Psoas muscle (tissue), 7 donors: ENCODE measurements at regions not wholly inside any gene's neighbourhood (a gene's known extent, or its start where the extent isn't known, plus 50 kb on each side); places are given as distances from the start of the nearest gene placed in this dataset.

Experiments used
- ATAC-seq, 4 donors: fragments of 200-7000 bp; cut with Tn5 transposase; one replicate each; pipeline ENCODE4 v1.9.1; 2020; ENCODE audit warnings: moderate library complexity in 3 of 4, mild to moderate bottlenecking in 2 of 4
- DNase-seq, 2 donors: peaks; one replicate each; pipeline ENCODE4 v3.0.0-alpha.2; 2020
- H3K27ac ChIP-seq: fragments of 200-600 bp; one replicate; pipeline ENCODE4 v1.8.0; 2022
- H3K27me3 ChIP-seq, 3 donors: fragments of 200-600 bp in 1 of 3; one replicate each; pipeline versions ENCODE4 v1.6.1 to v1.8.0; 2013 to 2022; ENCODE audit warnings: low read length in 2 of 3, mild to moderate bottlenecking in 2 of 3, moderate library complexity in 1 of 3; ENCODE audit not compliant: insufficient read depth in 3 of 3
- H3K36me3 ChIP-seq, 2 donors: fragments of 200-600 bp in 1 of 2; one replicate each; pipeline versions ENCODE4 v1.6.1 to v1.8.0; 2013 to 2022; ENCODE audit warnings: low read depth in 1 of 2, mild to moderate bottlenecking in 1 of 2, moderate library complexity in 1 of 2; ENCODE audit not compliant: insufficient read depth in 1 of 2
- H3K4me1 ChIP-seq: fragments of 200-600 bp; one replicate; pipeline ENCODE4 v1.8.0; 2022
- H3K4me3 ChIP-seq: fragments of 200-600 bp; one replicate; pipeline ENCODE4 v1.8.0; 2022; ENCODE audit warnings: mild to moderate bottlenecking
- H3K9me3 ChIP-seq: fragments of 200-600 bp; one replicate; pipeline ENCODE4 v1.8.0; 2022
- WGBS, 3 donors: extraction: QIAGEN DNeasy Blood & Tissue Kit; methylation state at CpG; one replicate each; pipeline versions ENCODE4 v1.1.6 to v1.1.7; 2013; 5-methylcytosine and 5-hydroxymethylcytosine counted together
- intact Hi-C, 2 donors: fragments of 100-400 bp; cut with DNase I; formaldehyde crosslinking; loops; one replicate each; pipeline versions ENCODE4 v1.11.0 to v1.14.2; 2022
- TF ChIP-seq, protein P1 (sequence below): fragments of 200-600 bp; IDR thresholded peaks from one replicate; pipeline ENCODE4 v1.8.0; 2022; ENCODE audit warnings: antibody characterized with exemption
- donor health status: healthy with polysubstance abuse.
- donor health status: DM: no; HTN: no; CAD: no; lungs with moderate emphysema.
- donor health status: Bipolar disorder and iron deficiency.
- donor health status: healthy.
- donor health status: DM: yes; HTN: yes; CAD: no.
- donor health status: DM: no; HTN: no; CAD: no.
- donor health status: DM: yes; HTN: yes; CAD: no.

DNA sequence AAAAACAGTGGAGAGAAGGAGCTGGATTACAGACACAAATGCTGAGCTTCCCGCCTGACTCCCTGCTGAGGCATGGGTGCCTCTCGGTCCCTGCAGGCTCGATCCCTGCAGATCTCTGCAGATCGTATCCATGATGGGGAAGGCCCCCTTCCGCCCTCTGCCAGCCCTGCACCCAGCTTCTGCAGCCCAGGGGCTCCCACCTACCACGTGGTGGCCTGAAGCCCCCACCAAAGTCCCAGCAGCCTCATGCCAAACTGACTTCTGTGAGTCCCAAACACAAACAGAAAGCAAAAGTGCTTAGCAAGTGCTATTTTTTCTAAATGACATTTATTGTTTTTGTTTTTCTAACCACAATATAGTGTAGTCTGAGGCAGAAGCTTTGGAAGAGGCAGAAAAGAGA, 127.1 kb upstream of the CHST15 start:
- TF ChIP-seq, protein P1, sequence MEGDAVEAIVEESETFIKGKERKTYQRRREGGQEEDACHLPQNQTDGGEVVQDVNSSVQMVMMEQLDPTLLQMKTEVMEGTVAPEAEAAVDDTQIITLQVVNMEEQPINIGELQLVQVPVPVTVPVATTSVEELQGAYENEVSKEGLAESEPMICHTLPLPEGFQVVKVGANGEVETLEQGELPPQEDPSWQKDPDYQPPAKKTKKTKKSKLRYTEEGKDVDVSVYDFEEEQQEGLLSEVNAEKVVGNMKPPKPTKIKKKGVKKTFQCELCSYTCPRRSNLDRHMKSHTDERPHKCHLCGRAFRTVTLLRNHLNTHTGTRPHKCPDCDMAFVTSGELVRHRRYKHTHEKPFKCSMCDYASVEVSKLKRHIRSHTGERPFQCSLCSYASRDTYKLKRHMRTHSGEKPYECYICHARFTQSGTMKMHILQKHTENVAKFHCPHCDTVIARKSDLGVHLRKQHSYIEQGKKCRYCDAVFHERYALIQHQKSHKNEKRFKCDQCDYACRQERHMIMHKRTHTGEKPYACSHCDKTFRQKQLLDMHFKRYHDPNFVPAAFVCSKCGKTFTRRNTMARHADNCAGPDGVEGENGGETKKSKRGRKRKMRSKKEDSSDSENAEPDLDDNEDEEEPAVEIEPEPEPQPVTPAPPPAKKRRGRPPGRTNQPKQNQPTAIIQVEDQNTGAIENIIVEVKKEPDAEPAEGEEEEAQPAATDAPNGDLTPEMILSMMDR = no peak
- WGBS, 3 donors = 59 to 63% (median 61%) methylated on average over 6 of the region's 6 CpGs
- Histone ChIP-seq H3K27ac (no peak overlapping the region), H3K36me3 (no peaks in the 10 kb centered on the region), H3K9me3 (no peaks in the 10 kb centered on the region), H3K27me3 (no peaks in the 10 kb centered on the region), H3K4me3 (no peak overlapping the region), H3K4me1 (no peaks in the 10 kb centered on the region)
- ATAC-seq (no peak), DNase-seq (peak in 1 of 2 donors; percentile 44)
- intact Hi-C loops = no loop called here

DNA sequence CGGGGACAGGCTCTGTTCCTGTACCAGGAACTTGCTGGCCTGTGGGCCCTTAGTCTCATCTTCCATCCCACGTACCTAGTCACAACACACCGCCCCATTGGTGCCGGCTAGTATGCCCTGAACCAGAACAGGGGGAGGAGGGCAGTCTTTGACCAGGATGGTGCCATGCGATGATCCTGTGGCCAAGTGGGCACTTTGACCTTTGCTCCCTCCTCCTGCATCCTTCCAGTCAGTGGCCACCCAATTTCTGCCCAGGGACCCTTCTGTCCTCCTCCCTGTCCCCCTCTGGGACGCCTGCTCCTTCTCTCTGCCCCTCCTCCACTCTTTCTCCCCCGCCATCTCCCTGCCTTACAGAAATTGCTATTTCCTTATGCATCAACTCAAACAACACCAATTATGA, 126.3 kb upstream of the CHST15 start:
- 81 to 85% (median 82%) methylated on average over 7 of the region's 7 CpGs for WGBS, 3 donors

DNA sequence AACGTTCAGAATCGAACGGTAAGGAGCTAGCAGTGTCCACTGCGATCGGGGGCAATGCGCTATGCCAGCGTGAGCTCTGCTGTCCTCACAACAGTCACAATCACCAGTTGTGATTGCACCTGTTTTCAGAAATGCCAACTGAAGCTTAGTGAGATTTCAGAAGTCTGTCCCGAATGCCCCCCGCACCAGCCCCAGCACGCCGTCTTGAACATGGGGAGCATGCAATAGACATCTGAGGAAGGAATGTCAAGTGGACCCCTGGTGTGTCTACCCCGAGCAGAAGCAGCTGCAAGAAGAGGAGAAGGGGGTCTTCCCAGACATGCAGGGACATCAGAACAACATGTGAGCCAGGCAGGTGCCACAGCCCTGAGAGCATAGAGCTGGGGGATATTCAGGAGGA, 125.7 kb upstream of the CHST15 start:
- WGBS, 3 donors = 54 to 63% (median 59%) methylated on average over 12 of the region's 12 CpGs
- H3K9me3 ChIP-seq = no peaks in the 10 kb centered on the region
- ATAC-seq (no peak), DNase-seq (no peak)
- H3K36me3 ChIP-seq = no peaks in the 10 kb centered on the region
- no peak overlapping the region for H3K27ac ChIP-seq
- H3K4me3 ChIP-seq = no peak overlapping the region
- no peaks in the 10 kb centered on the region for H3K4me1 ChIP-seq
- TF ChIP-seq, protein P1 = no peak
- H3K27me3 ChIP-seq = no peaks in the 10 kb centered on the region
- intact Hi-C loops = no loop called here

More for the DNA sequence above, 126.3 kb upstream of the CHST15 start:
- no peaks in the 10 kb centered on the region for H3K27me3 ChIP-seq
- H3K27ac ChIP-seq = no peak overlapping the region
- intact Hi-C loops = no loop called here
- H3K4me3 ChIP-seq = no peak overlapping the region
- DNase-seq = no peak
- no peaks in the 10 kb centered on the region for H3K36me3 ChIP-seq
- no peaks in the 10 kb centered on the region for H3K9me3 ChIP-seq
- TF ChIP-seq, protein P1 = no peak
- no peaks in the 10 kb centered on the region for H3K4me1 ChIP-seq
- ATAC-seq = no peak

DNA sequence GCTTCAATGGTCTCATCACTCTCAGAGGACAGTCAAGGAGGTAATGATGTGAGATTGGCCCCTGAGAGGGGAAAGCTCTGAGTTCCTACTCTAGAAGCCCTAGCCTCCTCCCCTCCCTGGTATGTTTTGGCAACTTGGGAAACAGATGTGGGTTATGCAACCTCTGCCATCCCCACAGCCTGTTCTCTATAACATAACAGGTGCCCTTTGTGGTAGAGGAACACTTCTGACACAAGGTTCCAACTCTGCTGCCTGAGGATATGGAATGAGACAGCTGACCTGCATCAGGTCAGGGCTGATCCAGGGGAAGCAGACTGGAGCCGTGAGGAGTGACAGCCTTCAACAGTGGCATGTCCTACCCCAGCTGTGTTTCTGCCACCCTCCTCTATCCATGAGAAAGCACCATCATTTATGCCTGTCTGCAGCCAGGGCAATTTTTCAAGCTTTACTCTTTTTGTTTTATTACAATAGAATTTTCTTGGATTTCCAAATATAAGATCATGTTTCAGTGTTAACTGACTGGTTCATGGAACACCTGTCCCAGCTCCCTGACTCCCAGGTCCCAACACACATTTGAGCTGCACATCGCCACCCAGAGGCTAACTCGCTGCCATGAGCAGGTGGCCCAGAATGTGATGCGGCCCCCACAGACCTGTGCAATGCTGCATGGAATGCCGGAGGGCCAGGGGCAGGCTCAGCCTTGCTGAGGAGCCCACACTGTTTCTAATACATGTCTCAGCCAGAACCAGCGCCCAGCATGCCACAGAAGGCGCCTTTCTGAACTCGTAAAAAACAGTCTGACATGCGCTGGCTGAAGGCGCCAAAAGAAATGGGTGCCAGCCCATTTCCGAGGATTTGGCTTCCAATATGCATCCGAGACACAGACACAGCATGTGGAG, 124.8 kb upstream of the CHST15 start:
- H3K4me1 ChIP-seq = no peaks in the 10 kb centered on the region
- H3K4me3 ChIP-seq = no peak overlapping the region
- no peaks in the 10 kb centered on the region for H3K9me3 ChIP-seq
- TF ChIP-seq, protein P1 = no peak
- H3K27ac ChIP-seq = no peak overlapping the region
- H3K36me3 ChIP-seq = no peaks in the 10 kb centered on the region
- 69 to 85% (median 70%) methylated on average over 12 of the region's 12 CpGs for WGBS, 3 donors
- no peaks in the 10 kb centered on the region for H3K27me3 ChIP-seq
- DNase-seq (no peak), ATAC-seq (peak in 1 of 4 donors; percentile 48)
- intact Hi-C loops = no loop called here

DNA sequence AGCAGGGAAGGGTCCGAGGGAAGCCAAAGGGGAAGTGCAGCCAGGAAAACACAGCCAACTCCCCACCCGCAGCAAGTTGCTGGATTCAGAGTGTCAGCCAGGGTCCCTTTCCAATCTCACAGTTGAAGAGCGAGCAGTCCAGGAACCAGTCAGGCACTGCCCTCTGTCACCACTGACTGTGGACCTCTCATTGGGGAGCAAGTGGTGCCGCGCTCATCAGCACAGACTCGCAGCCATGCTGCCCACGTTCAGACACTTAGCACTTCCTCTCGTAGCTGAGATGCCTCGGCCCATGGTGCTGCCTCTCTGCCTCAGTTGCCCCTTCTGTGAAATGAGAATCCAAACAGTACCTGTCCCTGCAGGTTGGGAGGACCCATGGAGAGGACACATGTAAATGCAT, 123.6 kb upstream of the CHST15 start:
- Histone ChIP-seq H3K4me1 (no peaks in the 10 kb centered on the region), H3K27ac (no peak overlapping the region), H3K9me3 (no peaks in the 10 kb centered on the region), H3K27me3 (no peaks in the 10 kb centered on the region), H3K4me3 (no peak overlapping the region), H3K36me3 (no peaks in the 10 kb centered on the region)
- intact Hi-C loops = no loop called here
- no peak for DNase-seq
- 65 to 70% (median 69%) methylated on average over 9 of the region's 9 CpGs for WGBS, 3 donors
- no peak for ATAC-seq
- TF ChIP-seq, protein P1 = no peak
